ENCODE measurements at regions not wholly inside any gene's neighbourhood (a gene's known extent, or its start where the extent isn't known, plus 50 kb on each side); places are given as distances from the start of the nearest gene placed in this dataset.
"Not testable (repeated sequence)": the region's sequence is repeated elsewhere in the genome, so short reads cannot be mapped to it uniquely, and the experiment has no call there.

- not testable (repeated sequence) for DNase-seq (ENCODE audit: insufficient read length, low spot score); FAIRE-seq
Observed at GRCh38 chr1:104135036-104135435, 385.3 kb downstream of the AMY1C start.

DNA sequence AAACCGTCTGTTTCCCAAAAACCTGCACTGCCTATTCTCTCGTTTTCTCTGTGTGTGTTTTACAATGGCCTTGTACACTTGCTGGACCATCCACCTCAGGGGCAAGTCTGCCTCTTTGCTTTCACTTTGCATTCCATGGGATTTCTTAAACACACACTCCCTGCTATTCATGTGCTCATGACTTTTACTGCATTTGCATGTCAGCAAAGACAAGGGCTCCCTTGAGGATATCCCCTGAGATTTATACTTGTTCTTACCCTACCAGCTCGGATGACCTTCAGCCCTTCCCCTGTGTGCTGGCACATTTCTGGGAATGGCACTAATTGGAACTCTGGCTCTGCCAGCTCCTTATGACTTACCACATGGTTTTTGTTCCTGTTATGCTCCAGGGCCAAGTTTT is 386.9 kb downstream of the AMY1C start:
- DNase-seq (ENCODE audit: insufficient read length, low spot score) (no peak), FAIRE-seq (no peak)

DNA sequence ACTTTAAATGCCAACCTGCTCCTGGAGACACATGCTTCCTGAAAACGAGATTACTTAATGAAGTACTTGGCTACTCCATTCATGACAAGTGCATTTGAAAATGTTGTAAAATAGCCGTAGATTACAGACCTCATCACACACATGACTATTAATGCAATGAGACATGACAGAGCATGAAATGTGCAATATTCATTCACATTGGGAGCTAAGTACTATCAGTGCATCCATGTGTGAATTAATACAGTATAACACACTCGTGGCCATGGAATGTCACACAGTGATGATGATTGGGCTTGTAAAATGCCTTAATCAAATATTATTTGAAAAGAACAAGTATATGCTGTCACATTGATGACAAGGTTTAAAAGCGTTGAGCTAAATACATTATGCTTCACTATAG is 407.0 kb downstream of the AMY1C start:
- FAIRE-seq: no peak

DNA sequence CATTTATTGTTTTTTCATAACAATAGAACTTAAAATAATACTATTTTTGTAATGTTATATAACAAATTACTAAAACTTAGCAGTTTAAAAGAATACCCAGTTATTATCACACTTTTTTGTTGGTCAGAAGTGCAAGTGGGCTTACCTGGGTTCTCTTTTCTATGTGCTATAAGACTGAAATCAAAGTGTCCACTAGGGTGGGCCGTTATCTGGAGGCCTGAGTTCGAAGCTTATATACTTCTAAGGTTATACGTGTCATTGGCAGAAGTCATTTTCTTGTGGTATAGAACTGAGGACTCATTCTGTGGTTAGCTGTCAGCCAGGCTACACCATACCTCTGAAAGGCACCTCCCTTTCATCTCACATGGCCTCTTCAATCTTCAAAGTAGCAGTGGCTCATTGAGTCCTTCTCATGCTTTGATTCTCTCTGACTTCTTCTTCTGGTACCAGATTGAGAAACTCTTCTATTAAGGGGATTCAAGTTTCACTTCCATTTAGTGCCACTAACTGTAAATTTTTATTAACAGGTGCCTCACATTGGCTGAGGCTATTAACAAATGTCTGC is 414.3 kb downstream of the AMY1C start:
- no peak for DNase-seq (ENCODE audit: insufficient read length, low spot score)
- FAIRE-seq: no peak

More for the DNA sequence above, 407.0 kb downstream of the AMY1C start:
- no peak for DNase-seq (ENCODE audit: insufficient read length, low spot score)

DNA sequence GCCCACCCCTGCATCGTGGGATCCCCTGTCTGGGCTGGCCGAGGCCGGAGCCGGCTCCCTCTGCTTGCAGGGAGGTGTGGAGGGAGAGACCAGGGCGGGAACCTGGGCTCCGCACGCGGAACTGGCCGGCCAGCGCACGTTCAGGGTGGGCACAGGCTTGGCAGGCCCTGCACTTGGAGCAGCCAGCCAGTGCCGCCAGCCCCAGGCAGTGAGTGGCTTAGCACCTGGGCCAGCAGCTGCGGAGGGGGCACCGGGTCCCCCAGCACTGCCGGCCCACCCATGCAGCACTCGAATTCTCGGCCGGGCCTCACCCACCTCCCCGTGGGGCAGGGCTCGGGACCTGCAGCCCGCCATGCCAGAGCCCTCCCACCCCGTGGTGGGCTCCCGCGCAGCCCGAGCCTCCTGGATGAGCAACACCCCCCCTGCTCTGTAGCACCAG is 422.6 kb downstream of the AMY1C start:
- FAIRE-seq (no peak), DNase-seq (ENCODE audit: insufficient read length, low spot score) (no peak)

DNA sequence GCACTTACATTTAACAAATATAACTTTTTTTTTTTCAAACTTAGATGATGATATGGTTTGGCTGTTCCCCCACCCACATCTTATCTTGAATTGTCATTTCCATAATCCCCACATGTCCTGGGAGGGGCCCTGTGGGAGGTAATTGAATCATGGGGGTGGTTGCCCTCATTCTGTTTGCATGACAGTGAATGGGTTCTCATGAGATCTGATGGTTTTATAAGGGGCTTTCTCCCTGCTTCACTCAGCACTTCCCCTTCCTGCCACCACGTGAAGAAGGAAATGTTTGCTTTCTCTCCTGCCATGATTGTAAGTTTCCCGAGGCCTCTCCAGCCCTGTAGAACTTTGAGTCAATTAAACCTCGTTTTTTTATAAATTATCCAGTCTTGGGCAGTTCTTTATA is 432.6 kb downstream of the AMY1C start:
- no peak for FAIRE-seq

DNA sequence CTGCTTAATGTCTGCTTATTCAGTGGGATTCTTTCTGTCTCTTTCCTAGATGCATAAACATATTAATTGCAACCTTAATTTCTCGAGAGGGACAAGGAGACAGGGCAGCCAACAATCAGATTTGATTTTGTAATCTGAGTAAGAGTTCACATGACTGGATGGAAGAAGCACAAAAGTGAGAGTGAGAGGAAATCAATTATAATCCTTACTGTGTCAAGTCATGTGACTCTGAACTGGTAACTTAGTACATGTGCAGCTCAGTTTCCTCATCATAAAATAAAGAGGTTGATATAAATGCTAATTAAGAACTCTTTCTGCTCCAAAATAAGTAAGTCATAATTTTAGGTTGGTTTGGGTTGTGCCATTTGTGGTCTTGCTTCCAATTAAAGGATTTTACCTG is 439.5 kb downstream of the AMY1C start:
- DNase-seq (ENCODE audit: insufficient read length, low spot score) (no peak), FAIRE-seq (no peak)

More for the DNA sequence above, 432.6 kb downstream of the AMY1C start:
- no peak for DNase-seq (ENCODE audit: insufficient read length, low spot score)

DNA sequence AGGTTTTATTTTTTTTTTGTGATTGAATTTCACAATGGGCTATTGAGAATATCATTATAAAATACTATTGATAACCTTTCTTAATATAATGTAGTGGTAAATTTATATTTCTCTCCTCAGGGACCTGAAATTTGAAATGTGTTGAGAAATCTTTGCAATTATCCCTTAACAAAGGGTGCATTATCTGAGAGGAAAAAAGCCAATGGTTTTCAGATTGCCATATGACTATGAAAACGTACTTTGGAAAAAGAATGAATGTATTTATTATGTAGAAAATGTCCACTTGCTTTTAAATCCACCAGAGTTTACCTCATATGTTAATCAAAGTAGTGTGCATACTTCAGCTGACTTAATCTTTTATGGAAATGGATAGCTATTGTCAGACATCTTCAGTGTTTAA is 441.1 kb downstream of the AMY1C start:
- FAIRE-seq (no peak), DNase-seq (ENCODE audit: insufficient read length, low spot score) (no peak)

DNA sequence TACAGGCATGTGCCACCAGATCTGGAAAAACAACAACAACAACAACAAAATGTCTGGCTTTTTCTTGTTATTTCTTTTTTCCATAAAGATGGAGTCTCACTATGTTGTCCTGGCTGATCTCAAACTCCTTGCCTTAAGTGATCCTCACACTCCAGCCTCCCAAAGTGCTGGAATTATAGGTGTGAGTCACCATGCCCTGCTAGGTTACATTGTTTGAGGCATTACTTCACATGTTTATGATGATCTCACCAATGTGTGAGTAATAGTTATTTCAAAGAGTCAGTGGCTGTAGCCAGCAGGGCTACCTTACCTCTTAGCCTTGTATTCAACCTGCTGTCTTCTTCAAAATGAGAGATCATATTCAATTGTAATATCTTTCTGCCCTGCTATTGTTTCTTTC is 445.7 kb downstream of the AMY1C start:
- FAIRE-seq (no peak), DNase-seq (ENCODE audit: insufficient read length, low spot score) (no peak)

DNA sequence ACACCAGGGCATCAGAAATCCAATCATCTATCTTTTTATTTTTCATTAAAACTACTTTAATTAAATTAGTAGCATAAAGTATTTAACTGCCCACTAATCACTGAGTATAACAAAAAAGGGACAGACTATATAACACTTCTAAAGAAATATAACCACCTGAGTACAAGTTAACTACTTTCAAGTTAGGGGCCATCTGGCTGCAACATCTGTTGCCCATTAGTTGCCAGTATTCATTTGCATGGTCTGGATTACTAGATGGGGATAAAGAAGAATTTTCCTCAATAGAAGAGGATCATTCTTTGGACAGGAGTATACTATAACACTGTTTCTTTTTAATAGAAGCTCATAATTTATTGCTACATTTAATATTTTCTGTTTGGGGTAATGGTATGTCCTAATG is 446.4 kb downstream of the AMY1C start:
- DNase-seq (ENCODE audit: insufficient read length, low spot score): no peak
- no peak for FAIRE-seq

DNA sequence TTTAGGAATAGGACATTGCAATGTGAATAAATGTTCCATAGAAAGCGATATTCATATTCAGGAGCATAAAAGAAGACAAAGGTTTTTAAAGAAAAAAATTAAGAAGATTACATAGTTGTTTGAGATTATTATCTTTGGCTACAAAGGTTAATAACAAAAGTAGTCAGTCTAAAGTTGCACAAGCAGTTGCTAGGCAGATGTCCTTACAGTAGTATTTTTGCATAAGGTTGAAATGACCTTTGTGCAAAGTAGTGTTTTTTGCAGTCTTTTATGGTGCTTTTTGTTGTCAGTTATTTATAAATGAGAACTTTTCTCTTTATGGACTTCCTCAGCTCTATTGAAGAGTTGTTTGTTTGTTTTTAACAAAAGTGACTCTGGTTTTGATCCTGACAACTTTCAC is 447.8 kb downstream of the AMY1C start:
- DNase-seq (ENCODE audit: insufficient read length, low spot score) (no peak), FAIRE-seq (no peak)

DNA sequence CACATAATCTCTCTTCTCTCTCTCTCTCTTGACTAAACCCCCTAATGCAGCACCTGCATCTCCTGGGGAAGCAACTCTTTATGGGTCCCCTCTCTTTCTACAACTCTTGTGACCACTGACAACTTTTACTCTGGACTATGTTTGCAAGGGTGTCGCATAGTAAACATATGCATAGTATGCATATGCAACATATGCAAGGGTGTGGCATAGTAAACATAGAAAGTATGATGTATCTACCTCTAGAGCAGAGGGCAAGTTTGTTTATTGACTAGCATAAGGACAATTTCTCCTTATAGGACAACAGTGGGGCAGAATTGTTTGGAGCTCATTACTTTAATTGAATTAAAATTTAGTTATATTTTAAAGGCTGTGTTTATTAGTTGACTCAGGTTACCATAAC is 462.5 kb downstream of the AMY1C start:
- DNase-seq (ENCODE audit: insufficient read length, low spot score): no peak
- no peak for FAIRE-seq

- not testable (repeated sequence) for DNase-seq (ENCODE audit: insufficient read length, low spot score); FAIRE-seq
Observed at GRCh38 chr1:104217395-104217986, 467.8 kb downstream of the AMY1C start.

DNA sequence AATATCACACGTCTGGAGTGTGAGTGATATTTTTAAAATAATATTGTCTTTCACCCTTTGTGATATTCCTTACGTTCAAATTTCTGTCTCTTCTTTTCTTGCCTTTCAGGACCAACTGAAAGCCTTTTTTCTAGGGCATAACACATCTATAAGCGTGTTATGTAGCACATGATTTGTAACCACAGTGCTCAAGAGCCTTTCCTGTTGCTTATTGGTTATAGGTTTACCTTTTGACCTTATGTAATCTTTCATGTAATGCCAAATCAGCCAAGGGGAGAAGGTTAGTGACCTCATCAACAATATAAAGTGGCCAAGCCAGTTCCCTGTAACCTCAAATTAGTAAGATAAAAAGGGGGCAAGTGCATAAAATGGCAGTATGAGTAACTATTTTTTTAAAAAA is 480.2 kb downstream of the AMY1C start:
- FAIRE-seq (no peak), DNase-seq (ENCODE audit: insufficient read length, low spot score) (no peak)

- FAIRE-seq: no peak
- DNase-seq (ENCODE audit: insufficient read length, low spot score): no peak
Observed at GRCh38 chr1:104231676-104232075, 482.0 kb downstream of the AMY1C start.

GRCh38 chr1:104235141-104235540 is 485.4 kb downstream of the AMY1C start:
- DNase-seq (ENCODE audit: insufficient read length, low spot score): no peak
- no peak for FAIRE-seq

GRCh38 chr1:104238991-104239390 is 489.3 kb downstream of the AMY1C start:
- no peak for DNase-seq (ENCODE audit: insufficient read length, low spot score)
- no peak for FAIRE-seq

GRCh38 chr1:104248385-104248784 is 498.7 kb downstream of the AMY1C start:
- FAIRE-seq (no peak), DNase-seq (ENCODE audit: insufficient read length, low spot score) (no peak)

DNA sequence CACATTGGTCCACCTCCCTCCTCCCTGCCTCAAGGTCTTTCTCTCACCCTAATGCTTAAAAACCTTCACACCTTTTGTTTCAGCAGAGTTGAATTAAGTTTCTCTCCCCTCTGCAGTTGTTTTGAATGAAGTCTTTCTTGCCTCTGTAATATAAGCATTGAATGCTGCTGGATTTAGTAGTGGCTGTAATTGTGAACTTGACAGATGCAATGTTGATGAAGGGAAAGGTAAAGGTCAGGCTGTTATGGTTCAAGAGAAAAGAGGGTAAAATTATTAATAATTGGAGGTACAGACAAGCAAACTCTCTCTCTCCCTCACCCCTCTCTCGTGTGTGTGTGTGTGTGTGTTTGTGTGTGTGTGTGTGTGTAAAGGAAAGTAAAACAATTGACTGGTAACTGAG is 509.8 kb downstream of the AMY1C start:
- DNase-seq (ENCODE audit: insufficient read length, low spot score): no peak
- no peak for FAIRE-seq

- FAIRE-seq; DNase-seq (ENCODE audit: insufficient read length, low spot score): not testable (repeated sequence)
Observed at GRCh38 chr1:104263110-104263509, 513.4 kb downstream of the AMY1C start.

GRCh38 chr1:104264521-104264920 is 514.8 kb downstream of the AMY1C start:
- no peak for DNase-seq (ENCODE audit: insufficient read length, low spot score)

DNA sequence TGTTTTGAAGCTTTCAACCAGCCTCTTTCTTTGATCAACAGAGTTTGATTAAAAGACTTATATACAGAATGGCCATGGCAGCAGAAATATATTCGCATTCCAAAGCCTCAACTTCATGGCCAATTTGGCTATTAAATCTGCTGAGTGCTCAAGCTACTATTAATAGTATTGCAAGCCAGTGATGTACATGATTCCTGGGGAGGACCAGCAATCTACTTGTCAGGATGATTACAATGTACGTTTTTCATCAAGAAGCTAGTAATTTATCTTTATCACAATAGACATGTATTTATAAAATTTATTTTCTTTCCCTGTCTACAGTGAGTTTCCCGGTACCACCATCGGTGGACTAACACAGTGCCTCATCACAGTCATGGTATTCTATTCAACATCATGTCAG is 515.5 kb downstream of the AMY1C start:
- FAIRE-seq (no peak), DNase-seq (ENCODE audit: insufficient read length, low spot score) (no peak)

More at GRCh38 chr1:104264521-104264920, 514.8 kb downstream of the AMY1C start:
- no peak for FAIRE-seq

GRCh38 chr1:104266612-104267011 is 516.9 kb downstream of the AMY1C start:
- FAIRE-seq (no peak), DNase-seq (ENCODE audit: insufficient read length, low spot score) (no peak)
